GM20000 (cell line): ENCODE measurements at regions not wholly inside any gene's neighbourhood (a gene's known extent, or its start where the extent isn't known, plus 50 kb on each side); places are given as distances from the start of the nearest gene placed in this dataset.

Experiments used
- DNase-seq: peaks from one replicate; pipeline ENCODE4 v3.0.0; 2012; ENCODE audit warnings: low spot score
- CTCF ChIP-seq: IDR thresholded peaks from 2 replicates; pipeline ENCODE4 v1.5.1; 2012; ENCODE audit warnings: mild to moderate bottlenecking, control low read depth; ENCODE audit errors: extremely low read depth, missing control alignments

GRCh38 chr2:188046437-188046836 lies 245.2 kb upstream of the GULP1 start:
- TF ChIP-seq CTCF = no peak
- no peak for DNase-seq

DNA sequence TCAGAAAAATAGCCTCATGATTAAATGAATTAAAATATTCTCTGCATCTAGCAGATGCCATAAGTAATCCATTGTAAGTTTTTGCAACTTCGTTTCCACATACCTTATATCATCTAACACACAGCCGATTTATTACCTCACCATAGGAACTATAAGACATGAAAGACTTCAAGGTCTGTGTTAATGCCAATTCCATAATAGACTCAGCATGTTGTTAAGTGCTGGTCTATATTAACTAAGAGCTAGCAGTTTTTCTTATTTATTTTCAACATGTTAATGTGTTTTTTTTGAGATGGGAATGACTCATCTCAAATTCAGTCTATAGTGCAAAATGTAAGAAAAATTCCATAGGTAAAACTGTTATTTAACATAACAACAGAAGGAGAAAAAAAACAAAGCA lies 243.9 kb upstream of the GULP1 start:
- TF ChIP-seq CTCF = no peak
- no peak for DNase-seq

DNA sequence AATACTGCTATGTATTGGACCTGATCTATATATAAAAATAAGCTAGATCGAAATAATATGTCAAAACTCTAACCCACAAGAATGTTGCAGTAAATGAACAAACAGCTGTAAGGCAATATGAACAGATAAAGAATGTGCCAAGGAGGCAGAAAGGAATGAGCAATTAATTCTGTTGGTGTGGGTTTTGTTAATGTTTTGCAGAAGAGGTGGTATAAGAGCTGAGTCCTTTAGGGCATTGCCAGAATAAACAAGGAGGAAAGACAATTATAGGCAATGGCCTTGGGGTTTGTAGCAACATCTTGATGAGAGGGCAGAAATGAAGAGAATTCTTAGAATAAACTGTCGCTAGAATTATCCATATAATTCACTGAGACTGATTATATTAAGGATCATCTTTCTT lies 240.9 kb upstream of the GULP1 start:
- no peak for DNase-seq
- TF ChIP-seq CTCF = no peak

- no peak for DNase-seq
- TF ChIP-seq CTCF = no peak
Observed at GRCh38 chr2:188051706-188052105, 240.0 kb upstream of the GULP1 start.

DNA sequence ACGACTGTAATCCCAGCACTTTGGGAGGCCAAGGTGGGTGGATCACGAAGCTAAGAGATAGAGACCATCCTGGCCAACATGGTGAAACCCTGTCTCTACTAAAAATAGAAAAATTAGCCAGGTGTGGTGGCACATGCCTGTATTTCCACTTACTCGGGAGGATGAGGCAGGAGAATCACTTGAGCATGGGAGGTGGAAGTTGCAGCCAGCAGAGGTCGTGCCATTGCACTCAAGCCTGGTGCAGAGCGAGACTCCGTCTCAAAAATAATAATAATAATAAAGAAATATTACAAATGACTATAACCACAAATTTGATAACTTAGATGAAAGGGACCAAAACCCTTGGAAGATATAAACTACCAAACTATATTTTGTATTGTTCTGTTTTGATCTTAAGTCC lies 226.3 kb upstream of the GULP1 start:
- no peak for DNase-seq
- TF ChIP-seq CTCF = no peak

- DNase-seq = no peak
- TF ChIP-seq CTCF = no peak
Observed at GRCh38 chr2:188068093-188068492, 223.6 kb upstream of the GULP1 start.

GRCh38 chr2:188076149-188077056 lies 215.3 kb upstream of the GULP1 start:
- no peak for TF ChIP-seq CTCF
- DNase-seq = peak; percentile 3
